NB4 (cell line): ENCODE measurements at regions not wholly inside any gene's neighbourhood (a gene's known extent, or its start where the extent isn't known, plus 50 kb on each side); places are given as distances from the start of the nearest gene placed in this dataset.

Experiments used
- POLR2A ChIP-seq: IDR thresholded peaks from 2 replicates; pipeline ENCODE4 v1.6.1; 2011; ENCODE audit warnings: mild to moderate bottlenecking; ENCODE audit not compliant: insufficient read length; ENCODE audit errors: extremely low read depth
- TF ChIP-seq, protein P1 (sequence below): IDR thresholded peaks from one replicate; pipeline ENCODE4 v1.5.1; 2012; ENCODE audit warnings: low read depth, low read length
- TF ChIP-seq, protein P2 (sequence below): IDR thresholded peaks from 2 replicates; pipeline ENCODE4 v1.6.1; 2011; ENCODE audit warnings: low read depth, low read length

DNA sequence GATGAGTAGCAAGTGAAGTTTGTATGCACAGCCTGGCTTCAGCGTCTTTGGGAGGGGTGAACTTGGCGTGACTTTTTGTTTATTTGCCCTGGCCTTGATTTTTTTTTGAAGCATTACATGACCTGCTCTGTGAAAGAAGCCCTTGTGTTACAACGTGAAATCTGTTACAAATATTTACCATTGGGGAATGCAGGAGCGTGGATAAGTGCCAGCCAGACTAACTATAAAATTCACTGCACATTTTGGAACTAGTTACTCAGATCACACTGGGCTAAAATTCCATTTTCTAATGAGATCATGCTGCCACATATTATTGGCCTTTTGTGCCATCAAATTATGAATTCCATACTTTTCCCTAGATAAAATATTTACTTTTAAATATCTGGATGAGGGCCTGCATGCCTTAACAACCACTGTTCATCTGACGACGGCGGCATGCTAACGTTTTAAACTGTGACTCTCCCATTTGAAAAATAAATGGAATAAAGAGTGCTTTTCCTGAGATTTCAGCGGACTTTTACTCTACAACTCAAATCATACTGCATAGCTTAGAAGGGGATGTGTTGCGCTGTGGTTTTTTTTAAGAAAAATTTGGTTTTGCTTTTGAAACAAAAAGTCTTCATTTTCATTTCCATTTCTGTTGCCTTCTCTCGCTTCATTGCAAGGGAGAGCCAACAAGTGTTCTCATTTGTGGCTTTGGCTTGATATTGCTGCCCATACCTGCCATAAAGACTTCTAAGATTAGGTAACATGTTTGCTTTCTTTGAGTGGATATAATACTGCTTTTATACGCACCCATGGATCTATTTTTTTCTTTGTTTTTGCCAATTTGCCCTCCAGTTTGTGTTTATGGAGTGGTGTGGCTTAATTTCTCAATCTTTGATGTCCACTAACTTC, 352.2 kb downstream of the TFEC start:
- TF ChIP-seq, protein P1, sequence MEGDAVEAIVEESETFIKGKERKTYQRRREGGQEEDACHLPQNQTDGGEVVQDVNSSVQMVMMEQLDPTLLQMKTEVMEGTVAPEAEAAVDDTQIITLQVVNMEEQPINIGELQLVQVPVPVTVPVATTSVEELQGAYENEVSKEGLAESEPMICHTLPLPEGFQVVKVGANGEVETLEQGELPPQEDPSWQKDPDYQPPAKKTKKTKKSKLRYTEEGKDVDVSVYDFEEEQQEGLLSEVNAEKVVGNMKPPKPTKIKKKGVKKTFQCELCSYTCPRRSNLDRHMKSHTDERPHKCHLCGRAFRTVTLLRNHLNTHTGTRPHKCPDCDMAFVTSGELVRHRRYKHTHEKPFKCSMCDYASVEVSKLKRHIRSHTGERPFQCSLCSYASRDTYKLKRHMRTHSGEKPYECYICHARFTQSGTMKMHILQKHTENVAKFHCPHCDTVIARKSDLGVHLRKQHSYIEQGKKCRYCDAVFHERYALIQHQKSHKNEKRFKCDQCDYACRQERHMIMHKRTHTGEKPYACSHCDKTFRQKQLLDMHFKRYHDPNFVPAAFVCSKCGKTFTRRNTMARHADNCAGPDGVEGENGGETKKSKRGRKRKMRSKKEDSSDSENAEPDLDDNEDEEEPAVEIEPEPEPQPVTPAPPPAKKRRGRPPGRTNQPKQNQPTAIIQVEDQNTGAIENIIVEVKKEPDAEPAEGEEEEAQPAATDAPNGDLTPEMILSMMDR: no peak
- TF ChIP-seq, protein P2, sequence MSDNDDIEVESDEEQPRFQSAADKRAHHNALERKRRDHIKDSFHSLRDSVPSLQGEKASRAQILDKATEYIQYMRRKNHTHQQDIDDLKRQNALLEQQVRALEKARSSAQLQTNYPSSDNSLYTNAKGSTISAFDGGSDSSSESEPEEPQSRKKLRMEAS: no peak
- TF ChIP-seq POLR2A: no peak
